NOMO-1 treated with DMSO at 0.1 percent for 48 hours (cell line): ENCODE measurements at regions not wholly inside any gene's neighbourhood (a gene's known extent, or its start where the extent isn't known, plus 50 kb on each side); places are given as distances from the start of the nearest gene placed in this dataset.
"Not testable (repeated sequence)": the region's sequence is repeated elsewhere in the genome, so short reads cannot be mapped to it uniquely, and the experiment has no call there.

Experiments used
- DNase-seq: peaks from one replicate; lab custom pipeline; 2025; ENCODE audit not compliant: unreplicated experiment; lab: John Stamatoyannopoulos, UW

- no peak for DNase-seq
Measured at GRCh38 chr18:51447351-51448342, 250.2 kb upstream of the MEX3C start.

- no peak for DNase-seq
Measured at GRCh38 chr18:51448949-51449348, 251.5 kb upstream of the MEX3C start.

GRCh38 chr18:51453594-51453993 lies 256.1 kb upstream of the MEX3C start:
- no peak for DNase-seq

GRCh38 chr18:51458861-51459260 lies 261.4 kb upstream of the MEX3C start:
- no peak for DNase-seq

GRCh38 chr18:51461956-51462355 lies 264.5 kb upstream of the MEX3C start:
- DNase-seq, result no peak

- DNase-seq, result no peak
Measured at GRCh38 chr18:51463483-51464136, 266.1 kb upstream of the MEX3C start.

GRCh38 chr18:51478908-51479307 lies 281.4 kb upstream of the MEX3C start:
- no peak for DNase-seq

GRCh38 chr18:51479736-51480135 lies 282.3 kb upstream of the MEX3C start:
- DNase-seq, result no peak

GRCh38 chr18:51480407-51481261 lies 283.2 kb upstream of the MEX3C start:
- no peak for DNase-seq

- no peak for DNase-seq
Measured at GRCh38 chr18:51486735-51487366, 289.4 kb upstream of the MEX3C start.

- DNase-seq, result no peak
Measured at GRCh38 chr18:51490417-51490816, 292.9 kb upstream of the MEX3C start.

- DNase-seq, result no peak
Measured at GRCh38 chr18:51490860-51491259, 293.4 kb upstream of the MEX3C start.

- no peak for DNase-seq
Measured at GRCh38 chr18:51491678-51492372, 294.3 kb upstream of the MEX3C start.

GRCh38 chr18:51498085-51498855 lies 300.8 kb upstream of the MEX3C start:
- DNase-seq, result no peak

- no peak for DNase-seq
Measured at GRCh38 chr18:51503351-51503750, 305.9 kb upstream of the MEX3C start.

- no peak for DNase-seq
Measured at GRCh38 chr18:51506811-51507210, 309.3 kb upstream of the MEX3C start.

GRCh38 chr18:51508410-51508809 lies 310.9 kb upstream of the MEX3C start:
- DNase-seq, result not testable (repeated sequence)

GRCh38 chr18:51510020-51510419 lies 312.5 kb upstream of the MEX3C start:
- DNase-seq, result no peak

- no peak for DNase-seq
Measured at GRCh38 chr18:51513517-51513916, 316.0 kb upstream of the MEX3C start.
